ENCODE measurements at regions not wholly inside any gene's neighbourhood (a gene's known extent, or its start where the extent isn't known, plus 50 kb on each side); places are given as distances from the start of the nearest gene placed in this dataset.

GRCh38 chr5:32984851-32985610, 273.9 kb downstream of the NPR3 start:
- DNase-seq, result no peak
- 17 to 29% methylated on average over 4 of the region's 4 CpGs for WGBS, 2 donors
- H3K27me3 ChIP-seq (ENCODE audit: control insufficient read depth in 1 of 2, insufficient read depth in 2 of 2, low read length in 1 of 2), result no peaks in the 10 kb centered on the region
- H3K4me1 ChIP-seq (ENCODE audit: control insufficient read depth in 1 of 2, insufficient read depth in 2 of 2, low read length in 2 of 2), result no peaks in the 10 kb centered on the region
- intact Hi-C loops (cut with DNase I), result no loop called here
- H3K4me3 ChIP-seq (ENCODE audit: low read length in 2 of 2), result no peak overlapping the region
- ATAC-seq (ENCODE audit: low FRiP score), result no peak
- H3K27ac ChIP-seq (ENCODE audit: low read depth in 1 of 2, low read length in 2 of 2), result no peak overlapping the region
- no peaks in the 10 kb centered on the region for H3K9me3 ChIP-seq (ENCODE audit: control insufficient read depth, low read length)
- H3K36me3 ChIP-seq (ENCODE audit: control insufficient read depth in 1 of 2, insufficient read depth in 2 of 2, low read length in 1 of 2), result no peaks in the 10 kb centered on the region

GRCh38 chr5:32989815-32990214, 278.7 kb downstream of the NPR3 start:
- DNase-seq (peak in 1 of 2 donors; percentile 59), ATAC-seq (ENCODE audit: low FRiP score) (no peak)
- no peaks in the 10 kb centered on the region for H3K9me3 ChIP-seq (ENCODE audit: control insufficient read depth, low read length)
- no peak overlapping the region for H3K27ac ChIP-seq (ENCODE audit: low read depth in 1 of 2, low read length in 2 of 2)
- H3K4me1 ChIP-seq (ENCODE audit: control insufficient read depth in 1 of 2, insufficient read depth in 2 of 2, low read length in 2 of 2), result no peaks in the 10 kb centered on the region
- intact Hi-C loops (cut with DNase I), result no loop called here
- no peaks in the 10 kb centered on the region for H3K36me3 ChIP-seq (ENCODE audit: control insufficient read depth in 1 of 2, insufficient read depth in 2 of 2, low read length in 1 of 2)
- H3K27me3 ChIP-seq (ENCODE audit: control insufficient read depth in 1 of 2, insufficient read depth in 2 of 2, low read length in 1 of 2), result no peaks in the 10 kb centered on the region
- no peak overlapping the region for H3K4me3 ChIP-seq (ENCODE audit: low read length in 2 of 2)
- WGBS, 2 donors, result 90 to 95% methylated on average over 5 of the region's 5 CpGs

GRCh38 chr5:32990593-32991420, 279.7 kb downstream of the NPR3 start:
- Histone ChIP-seq H3K27me3 (ENCODE audit: control insufficient read depth in 1 of 2, insufficient read depth in 2 of 2, low read length in 1 of 2) (no peaks in the 10 kb centered on the region), H3K9me3 (ENCODE audit: control insufficient read depth, low read length) (no peaks in the 10 kb centered on the region), H3K4me1 (ENCODE audit: control insufficient read depth in 1 of 2, insufficient read depth in 2 of 2, low read length in 2 of 2) (no peaks in the 10 kb centered on the region), H3K36me3 (ENCODE audit: control insufficient read depth in 1 of 2, insufficient read depth in 2 of 2, low read length in 1 of 2) (no peaks in the 10 kb centered on the region), H3K4me3 (ENCODE audit: low read length in 2 of 2) (no peak overlapping the region), H3K27ac (ENCODE audit: low read depth in 1 of 2, low read length in 2 of 2) (no peak overlapping the region)
- ATAC-seq (ENCODE audit: low FRiP score), result no peak
- WGBS, 2 donors, result 52% methylated on average over 13 of the region's 13 CpGs
- no peak for DNase-seq
- intact Hi-C loops (cut with DNase I), result no loop called here

- WGBS, 2 donors, result 81 to 85% methylated on average over 9 of the region's 9 CpGs
- no peak overlapping the region for H3K4me3 ChIP-seq (ENCODE audit: low read length in 2 of 2)
- ATAC-seq (ENCODE audit: low FRiP score) (no peak), DNase-seq (no peak)
- H3K4me1 ChIP-seq (ENCODE audit: control insufficient read depth in 1 of 2, insufficient read depth in 2 of 2, low read length in 2 of 2), result no peaks in the 10 kb centered on the region
- no peaks in the 10 kb centered on the region for H3K27me3 ChIP-seq (ENCODE audit: control insufficient read depth in 1 of 2, insufficient read depth in 2 of 2, low read length in 1 of 2)
- no peak overlapping the region for H3K27ac ChIP-seq (ENCODE audit: low read depth in 1 of 2, low read length in 2 of 2)
- intact Hi-C loops (cut with DNase I), result no loop called here
- H3K36me3 ChIP-seq (ENCODE audit: control insufficient read depth in 1 of 2, insufficient read depth in 2 of 2, low read length in 1 of 2), result no peaks in the 10 kb centered on the region
- no peaks in the 10 kb centered on the region for H3K9me3 ChIP-seq (ENCODE audit: control insufficient read depth, low read length)
Measured at GRCh38 chr5:32991421-32991815, 280.3 kb downstream of the NPR3 start.

GRCh38 chr5:32996336-32996735, 285.2 kb downstream of the NPR3 start:
- Histone ChIP-seq H3K27ac (ENCODE audit: low read depth in 1 of 2, low read length in 2 of 2) (no peak overlapping the region), H3K9me3 (ENCODE audit: control insufficient read depth, low read length) (peaks cover 3% of the 10 kb centered on the region), H3K4me1 (ENCODE audit: control insufficient read depth in 1 of 2, insufficient read depth in 2 of 2, low read length in 2 of 2) (no peaks in the 10 kb centered on the region), H3K36me3 (ENCODE audit: control insufficient read depth in 1 of 2, insufficient read depth in 2 of 2, low read length in 1 of 2) (no peaks in the 10 kb centered on the region), H3K27me3 (ENCODE audit: control insufficient read depth in 1 of 2, insufficient read depth in 2 of 2, low read length in 1 of 2) (no peaks in the 10 kb centered on the region), H3K4me3 (ENCODE audit: low read length in 2 of 2) (no peak overlapping the region)
- DNase-seq (no peak), ATAC-seq (ENCODE audit: low FRiP score) (no peak)
- intact Hi-C loops (cut with DNase I), result no loop called here
- WGBS, 2 donors, result 86 to 93% methylated on average over 1 of the region's 1 CpG

- Histone ChIP-seq H3K36me3 (ENCODE audit: control insufficient read depth in 1 of 2, insufficient read depth in 2 of 2, low read length in 1 of 2) (no peaks in the 10 kb centered on the region), H3K4me1 (ENCODE audit: control insufficient read depth in 1 of 2, insufficient read depth in 2 of 2, low read length in 2 of 2) (no peaks in the 10 kb centered on the region), H3K27ac (ENCODE audit: low read depth in 1 of 2, low read length in 2 of 2) (no peak overlapping the region), H3K4me3 (ENCODE audit: low read length in 2 of 2) (no peak overlapping the region), H3K9me3 (ENCODE audit: control insufficient read depth, low read length) (no peaks in the 10 kb centered on the region), H3K27me3 (ENCODE audit: control insufficient read depth in 1 of 2, insufficient read depth in 2 of 2, low read length in 1 of 2) (no peaks in the 10 kb centered on the region)
- intact Hi-C loops (cut with DNase I), result no loop called here
- 76 to 83% methylated on average over 6 of the region's 6 CpGs for WGBS, 2 donors
- no peak for ATAC-seq (ENCODE audit: low FRiP score)
- no peak for DNase-seq
Measured at GRCh38 chr5:33008751-33009418, 297.8 kb downstream of the NPR3 start.

GRCh38 chr5:33010846-33011245, 299.7 kb downstream of the NPR3 start:
- peaks cover 3% of the 10 kb centered on the region for H3K9me3 ChIP-seq (ENCODE audit: control insufficient read depth, low read length)
- ATAC-seq (ENCODE audit: low FRiP score) (no peak), DNase-seq (no peak)
- no peaks in the 10 kb centered on the region for H3K27me3 ChIP-seq (ENCODE audit: control insufficient read depth in 1 of 2, insufficient read depth in 2 of 2, low read length in 1 of 2)
- H3K4me1 ChIP-seq (ENCODE audit: control insufficient read depth in 1 of 2, insufficient read depth in 2 of 2, low read length in 2 of 2), result no peaks in the 10 kb centered on the region
- no peak overlapping the region for H3K27ac ChIP-seq (ENCODE audit: low read depth in 1 of 2, low read length in 2 of 2)
- no peak overlapping the region for H3K4me3 ChIP-seq (ENCODE audit: low read length in 2 of 2)
- no peaks in the 10 kb centered on the region for H3K36me3 ChIP-seq (ENCODE audit: control insufficient read depth in 1 of 2, insufficient read depth in 2 of 2, low read length in 1 of 2)
- intact Hi-C loops (cut with DNase I), result no loop called here
- WGBS, 2 donors, result 68 to 80% methylated on average over 1 of the region's 1 CpG

GRCh38 chr5:33011801-33012200, 300.7 kb downstream of the NPR3 start:
- intact Hi-C loops (cut with DNase I), result no loop called here
- Histone ChIP-seq H3K27me3 (ENCODE audit: control insufficient read depth in 1 of 2, insufficient read depth in 2 of 2, low read length in 1 of 2) (no peaks in the 10 kb centered on the region), H3K4me3 (ENCODE audit: low read length in 2 of 2) (no peak overlapping the region), H3K27ac (ENCODE audit: low read depth in 1 of 2, low read length in 2 of 2) (no peak overlapping the region), H3K9me3 (ENCODE audit: control insufficient read depth, low read length) (peaks cover 4% of the 10 kb centered on the region), H3K4me1 (ENCODE audit: control insufficient read depth in 1 of 2, insufficient read depth in 2 of 2, low read length in 2 of 2) (no peaks in the 10 kb centered on the region), H3K36me3 (ENCODE audit: control insufficient read depth in 1 of 2, insufficient read depth in 2 of 2, low read length in 1 of 2) (no peaks in the 10 kb centered on the region)
- ATAC-seq (ENCODE audit: low FRiP score) (no peak), DNase-seq (no peak)

Measured in aorta (tissue), 5 donors.